Endothelial cell of umbilical vein (primary cell): ENCODE measurements at regions not wholly inside any gene's neighbourhood (a gene's known extent, or its start where the extent isn't known, plus 50 kb on each side); places are given as distances from the start of the nearest gene placed in this dataset.

Experiments used
- BruUV-seq: library from RNA; stranded (reverse); fragments of 400-500 nt; replicated peaks from 2 replicates; lab custom pipeline; 2021; lab: Mats Ljungman, UMichigan
- CTCF ChIA-PET: fragments of 300-600, 350-600 bp; sonication (Branson Sonifier 250); formaldehyde crosslinking; loops from one replicate; lab custom pipeline; 2021; ENCODE audit warnings: antibody characterized with exemption, inconsistent platforms; lab: Charles Lee
- POLR2A ChIA-PET: fragments of 300-600, 350-600 bp; sonication (Branson Sonifier 250); formaldehyde crosslinking; loops from one replicate; lab custom pipeline; 2021; ENCODE audit warnings: antibody characterized with exemption, inconsistent platforms; lab: Charles Lee
- DNase-seq: peaks from one replicate; pipeline ENCODE4 v3.0.0-alpha.2; 2011; ENCODE audit warnings: low read depth, low spot score
- FAIRE-seq: peaks from 2 replicates; lab custom pipeline; 2011; peaks lifted over from hg19 to GRCh38; lab: Jason Lieb, UNC
- H2AFZ ChIP-seq: 2 replicates; pipeline ENCODE4 v1.6.0; 2012; ENCODE audit warnings: low read depth, low read length, control low read depth, inconsistent platforms
- H3K27ac ChIP-seq: 2 replicates; pipeline ENCODE4 v1.5.1; 2011; ENCODE audit warnings: low read depth, mild to moderate bottlenecking, control low read depth, low read length, moderate library complexity; ENCODE audit not compliant: insufficient read depth
- H3K27me3 ChIP-seq, 2 experiments: 2 replicates each; pipeline versions ENCODE4 v1.6.0 to v1.6.1; 2011; ENCODE audit warnings: low read length in 2 of 2, mixed read lengths in 1 of 2; ENCODE audit not compliant: control insufficient read depth in 2 of 2, insufficient read depth in 2 of 2
- H3K36me3 ChIP-seq, 2 experiments: 2 replicates in 1 of 2; 3 replicates in 1 of 2; pipeline ENCODE4 v1.5.1; 2011; ENCODE audit warnings: low read length in 2 of 2, mild to moderate bottlenecking in 1 of 2, moderate library complexity in 1 of 2; ENCODE audit not compliant: control insufficient read depth in 2 of 2, insufficient read depth in 2 of 2; ENCODE audit errors: extremely low read depth in 1 of 2
- H3K4me1 ChIP-seq: 3 replicates; pipeline ENCODE4 v1.5.1; 2011; ENCODE audit warnings: mild to moderate bottlenecking, low read length; ENCODE audit not compliant: control insufficient read depth, insufficient read depth; ENCODE audit errors: extremely low read depth
- H3K4me2 ChIP-seq: 2 replicates; pipeline ENCODE4 v1.6.1; 2011; ENCODE audit warnings: low read length, control low read depth, mixed read lengths; ENCODE audit not compliant: insufficient read depth
- H3K4me3 ChIP-seq, 3 experiments: fragments of 200-600 bp in 1 of 3; sonication (generic), shearing (Covaris generic) in 1 of 3; replicated peaks in 1 of 3; 2 replicates each; pipeline ENCODE4 v1.5.1; 2011 to 2016; ENCODE audit warnings: control low read depth in 3 of 3, low read length in 3 of 3, mild to moderate bottlenecking in 2 of 3, inconsistent platforms in 1 of 3, low read depth in 1 of 3, moderate library complexity in 1 of 3; ENCODE audit not compliant: insufficient read depth in 1 of 3
- H3K79me2 ChIP-seq: 2 replicates; pipeline ENCODE4 v1.6.0; 2012; ENCODE audit warnings: low read length, inconsistent platforms; ENCODE audit not compliant: control insufficient read depth, insufficient read depth
- H3K9ac ChIP-seq: replicated peaks from 2 replicates; pipeline ENCODE3; 2011; ENCODE audit warnings: low read length, control low read depth; ENCODE audit not compliant: insufficient read depth; ENCODE audit errors: extremely low read depth
- H3K9me1 ChIP-seq: replicated peaks from 3 replicates; pipeline ENCODE4 v1.6.0; 2011; ENCODE audit warnings: mild to moderate bottlenecking, low read length; ENCODE audit not compliant: control insufficient read depth, insufficient read depth; ENCODE audit errors: extremely low read depth
- H3K9me3 ChIP-seq: replicated peaks from 2 replicates; pipeline ENCODE4 v1.5.1; 2012; ENCODE audit warnings: low read length, inconsistent platforms; ENCODE audit not compliant: control insufficient read depth, insufficient read depth
- H4K20me1 ChIP-seq: replicated peaks from 2 replicates; pipeline ENCODE3; 2011; ENCODE audit warnings: mild to moderate bottlenecking, low read length; ENCODE audit not compliant: control insufficient read depth, insufficient read depth; ENCODE audit errors: extremely low read depth
- CTCF ChIP-seq, 2 donors: IDR thresholded peaks; 1 replicate in 1 of 2; 2 replicates in 1 of 2; pipeline ENCODE4 v1.5.1; 2011; ENCODE audit warnings: low read length in 2 of 2, mild to moderate bottlenecking in 2 of 2, moderate library complexity in 2 of 2, control low read depth in 1 of 2, inconsistent platforms in 1 of 2, low read depth in 1 of 2; ENCODE audit not compliant: insufficient read depth in 1 of 2; ENCODE audit errors: extremely low read depth in 1 of 2
- EZH2 ChIP-seq: IDR thresholded peaks from 2 replicates; pipeline ENCODE4 v1.6.1; 2012; ENCODE audit warnings: borderline replicate concordance, low read depth, mild to moderate bottlenecking, moderate library complexity, low read length, inconsistent platforms; ENCODE audit not compliant: severe bottlenecking
- FOS ChIP-seq: IDR thresholded peaks from 2 replicates; pipeline ENCODE4 v1.6.1; 2011; ENCODE audit warnings: mild to moderate bottlenecking, low read length, moderate library complexity, borderline replicate concordance; ENCODE audit not compliant: insufficient read depth
- GATA2 ChIP-seq: IDR thresholded peaks from 2 replicates; pipeline ENCODE4 v1.7.0; 2011; ENCODE audit warnings: low read depth, mild to moderate bottlenecking, moderate library complexity, mixed read lengths, low read length; ENCODE audit not compliant: insufficient read length, insufficient read depth
- JUN ChIP-seq: IDR thresholded peaks from 2 replicates; pipeline ENCODE4 v1.6.1; 2011; ENCODE audit warnings: borderline replicate concordance, low read depth; ENCODE audit not compliant: insufficient read length, insufficient read depth
- MYC ChIP-seq: IDR thresholded peaks from one replicate; pipeline ENCODE4 v1.6.1; 2011; ENCODE audit warnings: mild to moderate bottlenecking, low read depth, low read length
- POLR2A ChIP-seq: IDR thresholded peaks from 2 replicates; pipeline ENCODE4 v1.6.1; 2012; ENCODE audit warnings: low read depth, mild to moderate bottlenecking, control low read depth, low read length
- POLR2AphosphoS5 ChIP-seq: IDR thresholded peaks from 2 replicates; pipeline ENCODE4 v1.6.1; 2012; ENCODE audit warnings: low read depth, mild to moderate bottlenecking, control low read depth, low read length, moderate library complexity; ENCODE audit not compliant: insufficient read depth
- dilution Hi-C: fragments of 300-500 bp; cut with MboI; formaldehyde crosslinking; loops from one replicate; pipeline ENCODE4 v1.15.0; 2019; ENCODE audit warnings: low sequenced_read_pairs; ENCODE audit not compliant: extremely low pct_ligation_motif_present
- intact Hi-C: fragments of 100-400 bp; cut with micrococcal nuclease; formaldehyde crosslinking; loops from one replicate; pipeline ENCODE4 v1.10.0; 2022
- TF ChIP-seq, protein P1 (sequence below): IDR thresholded peaks from 2 replicates; pipeline ENCODE4 v1.6.1; 2011; ENCODE audit not compliant: insufficient read depth, insufficient read length

DNA sequence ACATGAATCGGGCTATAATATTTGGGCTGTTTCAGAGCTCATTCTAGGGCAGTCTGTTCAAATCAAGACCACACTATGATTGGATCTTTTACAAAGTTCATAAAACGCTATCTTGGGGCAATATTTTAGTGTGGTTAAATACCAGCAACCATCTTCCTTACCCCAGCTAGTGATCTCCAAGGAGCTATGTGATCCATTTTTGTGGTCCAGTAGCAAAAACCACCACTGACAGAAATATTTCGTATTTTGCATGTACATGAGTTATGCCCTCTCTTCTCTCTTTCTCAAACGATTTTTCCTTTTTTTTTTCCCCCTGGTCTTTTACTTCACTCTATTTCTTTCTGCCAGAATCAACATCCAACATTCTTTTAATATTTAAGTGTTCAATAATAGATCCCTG lies 280.6 kb upstream of the KITLG start:
- ChIA-PET CTCF (no interaction called here), POLR2A (no interaction called here)
- dilution Hi-C loops (no loop called here), intact Hi-C loops (no loop called here)
- Histone ChIP-seq H3K27me3 (no peaks in the 10 kb centered on the region), H3K9ac (no peak overlapping the region), H3K36me3 (no peaks in the 10 kb centered on the region), H3K4me3 (no peak overlapping the region), H3K79me2 (no peaks in the 10 kb centered on the region), H2AFZ (no peak overlapping the region), H3K4me1 (no peaks in the 10 kb centered on the region), H3K9me1 (no peaks in the 10 kb centered on the region), H3K27ac (no peak overlapping the region), H3K4me2 (no peak overlapping the region), H4K20me1 (no peaks in the 10 kb centered on the region), H3K9me3 (no peaks in the 10 kb centered on the region)
- BruUV-seq = no TSS peak
- TF ChIP-seq GATA2 = no peak
- TF ChIP-seq EZH2 = no peak
- TF ChIP-seq JUN = no peak
- TF ChIP-seq POLR2A = no peak
- TF ChIP-seq CTCF (IDR thresholded peaks at IDR 0.05; ENCODE audit: extremely low read depth in 1 of 2, insufficient read depth in 1 of 2, low read depth in 1 of 2, low read length in 2 of 2) = no peak
- TF ChIP-seq, protein P1, sequence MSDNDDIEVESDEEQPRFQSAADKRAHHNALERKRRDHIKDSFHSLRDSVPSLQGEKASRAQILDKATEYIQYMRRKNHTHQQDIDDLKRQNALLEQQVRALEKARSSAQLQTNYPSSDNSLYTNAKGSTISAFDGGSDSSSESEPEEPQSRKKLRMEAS = no peak
- TF ChIP-seq POLR2AphosphoS5 = no peak
- no peak for TF ChIP-seq MYC
- no peak for TF ChIP-seq FOS
- DNase-seq (no peak), FAIRE-seq (no peak)
